HCEC 1CT (cell line): ENCODE measurements at regions not wholly inside any gene's neighbourhood (a gene's known extent, or its start where the extent isn't known, plus 50 kb on each side); places are given as distances from the start of the nearest gene placed in this dataset.
"Not testable (repeated sequence)": the region's sequence is repeated elsewhere in the genome, so short reads cannot be mapped to it uniquely, and the experiment has no call there.

Experiments
- DNase-seq: peaks from one replicate; pipeline ENCODE4 v3.0.0-alpha.2; 2017

DNA sequence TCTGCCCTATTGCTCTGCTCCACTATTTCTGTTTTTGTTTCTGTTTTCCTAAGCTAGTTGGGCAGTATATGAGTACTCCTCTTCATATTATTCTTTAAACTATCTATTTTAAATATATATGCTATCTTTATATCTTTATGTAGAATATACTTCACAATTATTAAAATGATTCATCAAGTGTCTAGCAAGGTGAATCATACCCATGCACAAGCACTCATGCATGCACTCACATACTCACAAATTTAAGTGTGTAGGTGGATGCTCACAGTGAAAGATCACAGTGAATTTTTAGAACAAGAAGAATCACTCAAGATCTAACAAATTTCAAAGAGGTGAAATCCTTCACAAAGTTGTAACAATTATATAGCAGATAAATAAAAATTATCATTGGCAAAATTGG, 435.6 kb upstream of the SLITRK5 start:
- peak; percentile 5 for DNase-seq

DNA sequence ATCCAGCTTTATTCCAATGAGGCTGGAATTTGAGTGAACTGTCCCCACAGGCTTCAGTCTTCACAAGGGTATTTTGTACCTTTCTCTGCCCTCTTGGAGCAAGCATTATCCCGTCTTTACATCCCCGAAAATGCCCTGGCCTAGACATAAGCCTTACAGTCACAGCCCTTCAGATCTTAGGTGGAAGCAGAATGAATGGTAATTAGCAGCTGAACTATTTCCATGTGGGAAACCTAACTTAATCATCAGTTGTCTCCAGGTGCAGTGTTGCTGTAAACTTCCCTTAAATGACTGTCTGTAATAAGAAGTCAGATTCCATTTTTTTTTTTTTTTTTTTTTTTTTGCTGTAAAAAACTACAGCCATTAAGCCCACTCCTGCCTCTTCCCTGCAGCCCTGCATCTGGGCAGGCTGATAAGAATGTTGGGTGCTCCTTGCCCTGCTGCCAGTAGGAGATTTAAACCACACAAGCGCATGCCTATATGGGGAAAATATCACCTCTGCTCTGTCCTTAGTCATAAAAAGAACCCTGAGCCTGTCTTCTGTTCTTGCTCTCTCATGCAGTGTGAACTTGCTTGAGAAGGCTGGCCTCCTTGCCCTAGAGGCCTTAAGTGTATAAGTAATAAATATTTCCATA, 426.8 kb upstream of the SLITRK5 start:
- no peak for DNase-seq

DNA sequence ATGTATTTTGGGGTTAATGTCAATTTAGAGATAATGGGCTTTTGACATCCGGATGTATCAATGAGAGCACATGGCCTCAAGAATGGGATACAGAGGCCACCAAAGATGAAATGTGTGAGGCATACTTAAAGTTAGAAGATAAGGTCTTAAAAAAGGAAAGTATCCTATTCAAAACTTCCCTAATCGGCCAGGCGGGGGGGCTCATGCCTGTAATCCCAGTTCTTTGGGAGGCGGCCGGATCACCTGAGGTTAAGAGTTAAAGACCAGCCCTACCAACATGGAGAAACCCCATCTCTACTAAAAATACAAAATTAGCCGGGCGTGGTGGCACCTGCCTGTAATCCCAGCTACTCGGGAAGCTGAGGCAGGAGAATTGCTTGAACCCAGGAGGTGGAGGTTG, 421.3 kb upstream of the SLITRK5 start:
- not testable (repeated sequence) for DNase-seq

DNA sequence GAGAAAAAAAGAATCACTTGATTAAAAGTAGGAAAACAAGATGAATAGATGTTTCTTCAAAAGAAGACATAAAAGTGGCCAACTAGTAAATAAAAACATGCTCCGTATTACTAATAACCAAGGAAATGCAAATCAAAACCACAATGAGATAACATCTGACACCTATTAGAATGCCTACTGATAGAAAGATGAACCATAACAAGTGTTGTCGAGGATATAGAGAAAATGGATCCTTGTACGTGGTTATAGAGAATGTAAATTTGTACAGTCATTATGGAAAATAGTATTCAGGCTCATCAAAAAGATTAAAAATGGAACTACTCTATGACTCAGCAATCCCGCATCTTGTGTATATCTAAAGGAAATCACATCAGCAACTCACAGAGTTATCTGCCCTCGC, 415.8 kb upstream of the SLITRK5 start:
- DNase-seq = no peak

DNA sequence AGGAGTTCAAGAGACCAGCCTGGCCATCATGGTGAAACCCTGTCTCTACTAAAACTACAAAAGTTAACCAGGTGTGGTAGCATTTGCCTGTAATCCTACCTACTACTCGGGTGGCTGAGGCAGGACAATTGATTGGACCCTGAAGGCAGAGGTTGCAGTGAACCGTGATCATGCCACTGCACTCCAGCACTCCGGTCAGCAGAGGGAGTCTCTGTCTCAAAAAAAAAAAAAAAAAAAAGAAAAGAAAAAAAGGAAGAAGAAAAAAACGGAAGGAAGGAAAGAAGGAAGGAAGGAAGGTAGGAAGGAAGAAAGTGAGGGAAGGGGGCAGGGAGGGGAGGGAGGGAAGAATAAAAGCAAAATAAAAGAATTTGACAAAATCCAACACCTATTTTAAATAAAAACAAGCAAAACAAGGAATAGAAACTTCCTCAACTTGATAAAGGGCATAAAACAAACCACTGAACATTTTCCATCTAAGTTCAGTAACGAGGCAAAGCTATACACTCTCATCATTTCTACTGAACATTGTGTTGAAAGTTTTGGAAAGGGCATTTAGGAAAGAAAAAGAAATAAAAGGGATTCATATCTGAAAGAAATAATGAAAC, 411.6 kb upstream of the SLITRK5 start:
- DNase-seq = peak; percentile 2

DNA sequence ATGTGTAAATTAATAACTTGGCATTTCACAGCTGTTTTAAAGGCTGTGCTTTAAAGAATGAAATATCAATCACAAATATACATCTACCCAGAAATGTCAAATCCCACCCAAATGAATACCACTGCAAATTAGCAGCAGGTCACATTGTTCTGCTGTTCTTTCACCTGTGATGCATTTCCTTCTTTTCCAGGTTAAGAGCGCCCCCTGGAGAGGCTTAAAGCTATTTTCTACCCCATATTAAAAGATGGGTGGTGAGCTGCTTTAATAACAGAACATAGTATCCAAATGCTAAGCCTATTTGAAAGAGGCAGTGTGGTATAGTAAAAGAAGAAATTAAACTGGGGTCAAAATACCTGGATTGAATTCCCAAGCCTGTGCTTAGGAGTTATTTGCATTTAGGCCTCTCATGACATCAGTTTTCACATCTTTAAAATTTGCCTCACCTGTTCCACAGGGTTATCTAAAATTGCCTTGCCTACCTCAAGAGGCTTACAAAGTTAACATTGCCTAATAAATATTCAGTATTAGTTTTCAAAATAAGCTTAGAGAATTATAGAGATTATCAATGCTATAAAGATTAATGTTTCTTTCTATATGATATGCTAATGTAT, 396.9 kb upstream of the SLITRK5 start:
- peak; percentile 34 for DNase-seq

DNA sequence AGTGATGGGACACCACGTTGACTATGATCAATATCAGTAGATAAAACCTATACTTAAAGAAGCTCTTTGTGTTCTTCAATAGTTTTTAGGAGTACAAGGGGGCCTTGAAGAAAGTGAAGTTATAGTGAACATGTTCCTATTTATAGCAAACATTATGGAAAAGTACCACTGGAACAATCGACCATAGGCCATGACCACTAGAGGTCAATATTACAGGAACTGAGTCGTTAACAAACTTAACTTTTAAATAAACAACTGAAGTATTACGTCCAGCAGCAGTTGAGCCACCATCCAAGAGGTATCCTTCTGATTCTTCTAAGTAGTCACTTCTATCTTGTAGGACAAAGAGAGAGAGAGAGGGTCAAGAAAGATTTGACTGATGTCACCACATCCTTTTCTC, 391.0 kb upstream of the SLITRK5 start:
- peak; percentile 5 for DNase-seq

DNA sequence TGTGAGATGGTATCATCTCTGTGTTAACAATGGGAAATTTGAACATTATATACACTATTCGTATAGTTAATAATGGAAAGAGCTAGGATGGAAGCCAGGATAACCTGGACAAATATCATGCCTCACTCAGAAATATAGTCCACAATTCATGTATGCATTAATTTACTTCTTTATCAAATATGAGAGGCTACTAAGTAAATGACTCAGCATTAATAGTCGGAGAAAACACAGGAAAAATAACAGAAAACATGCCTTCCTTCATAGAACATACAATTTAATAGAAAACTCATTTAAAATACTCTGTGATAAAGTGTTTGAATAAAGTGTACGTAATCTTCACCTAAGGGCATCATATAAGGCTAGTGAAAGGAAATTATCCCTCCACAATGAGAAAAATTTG, 383.4 kb upstream of the SLITRK5 start:
- DNase-seq = no peak

DNA sequence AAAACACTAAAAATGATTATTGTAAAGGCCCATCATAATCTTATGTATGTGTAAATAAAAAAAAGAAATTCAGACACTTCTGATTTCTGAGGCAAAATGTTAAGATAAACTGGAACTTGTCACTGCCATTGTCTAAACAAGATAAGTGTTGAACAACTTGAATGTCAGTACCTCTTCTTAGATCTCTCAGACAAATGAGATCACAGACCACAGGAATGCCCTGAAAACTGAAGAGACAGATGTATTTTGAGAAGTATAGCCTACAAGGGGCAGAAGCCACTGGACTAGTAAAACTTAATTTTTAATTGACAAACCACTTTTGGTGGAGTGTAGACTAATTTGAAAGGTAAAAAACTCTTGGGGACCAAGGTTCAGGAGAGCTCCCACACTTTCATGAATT, 375.5 kb upstream of the SLITRK5 start:
- no peak for DNase-seq

DNA sequence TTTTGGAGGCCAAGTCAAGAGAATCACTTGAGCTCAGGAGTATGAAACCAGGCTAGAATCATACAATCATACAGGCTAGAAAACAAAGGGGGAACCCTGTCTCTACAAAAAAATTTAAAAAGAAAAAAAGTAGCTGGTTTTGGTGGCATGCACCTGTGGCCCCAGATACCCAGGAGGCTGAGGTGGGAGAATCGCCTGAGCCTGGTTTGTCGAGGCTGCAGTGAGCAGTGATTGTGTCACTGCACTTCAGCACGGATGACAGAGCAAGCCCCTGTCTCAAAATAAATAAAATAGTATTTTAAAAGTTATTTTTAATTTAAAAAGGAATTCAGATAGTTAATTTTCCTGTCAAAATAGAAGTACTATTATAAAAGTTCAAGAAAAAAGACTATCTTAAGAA, 369.1 kb upstream of the SLITRK5 start:
- DNase-seq = no peak

DNA sequence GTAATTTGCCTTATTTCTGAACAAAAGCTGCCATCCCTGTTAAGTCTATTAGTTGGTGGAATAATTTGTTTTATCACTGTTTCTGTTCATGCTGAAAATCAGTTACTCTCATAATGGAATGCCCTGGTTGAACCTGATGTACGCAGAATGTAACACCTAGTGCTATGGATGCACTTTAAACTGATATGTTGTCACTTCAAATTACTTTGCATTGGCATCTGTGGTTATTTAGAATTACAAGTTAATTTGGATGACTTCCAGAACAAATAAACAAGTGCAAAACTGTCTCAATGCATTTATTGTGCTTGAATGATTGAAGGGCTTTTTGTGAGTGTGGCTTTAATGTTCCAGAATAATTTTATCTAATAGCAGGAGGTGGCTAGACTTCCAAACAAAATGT, 368.2 kb upstream of the SLITRK5 start:
- DNase-seq = no peak

DNA sequence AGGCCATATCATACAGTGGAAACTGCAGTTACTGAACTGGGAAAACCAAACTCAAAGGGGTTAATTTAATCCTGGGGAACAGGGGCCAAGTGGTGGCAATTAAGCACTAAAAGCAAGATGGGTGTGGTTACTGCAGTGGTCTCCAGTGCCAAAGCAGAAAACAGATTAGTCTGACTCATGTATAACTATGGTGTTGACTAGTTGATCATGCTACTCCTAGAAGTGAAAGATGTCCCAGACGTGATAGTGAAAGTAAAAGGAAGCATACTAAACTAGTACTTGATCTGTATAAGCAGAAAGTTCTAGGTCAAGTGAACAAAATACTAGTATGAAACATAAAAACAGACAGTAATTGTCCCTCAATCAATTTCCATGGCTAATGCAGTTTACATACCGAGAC, 360.0 kb upstream of the SLITRK5 start:
- DNase-seq = no peak

DNA sequence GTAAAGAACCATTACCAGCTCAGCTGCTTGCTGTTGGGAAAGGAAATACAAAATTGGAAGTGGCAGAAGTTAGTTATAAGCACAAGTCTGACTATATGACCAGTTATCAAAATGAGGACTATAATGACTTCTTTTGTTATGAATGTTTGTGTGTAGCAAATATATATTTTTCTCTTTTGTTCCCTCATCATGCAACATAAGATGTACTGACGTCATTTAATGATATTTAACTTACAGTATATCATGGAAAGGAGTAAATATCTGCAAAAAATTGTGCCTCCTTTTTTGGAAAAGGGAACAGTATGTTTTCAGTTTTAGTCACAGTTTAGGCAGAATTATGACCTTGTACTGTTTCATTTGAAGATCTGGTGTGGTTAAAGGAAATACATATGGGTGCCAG, 356.3 kb upstream of the SLITRK5 start:
- DNase-seq = no peak

DNA sequence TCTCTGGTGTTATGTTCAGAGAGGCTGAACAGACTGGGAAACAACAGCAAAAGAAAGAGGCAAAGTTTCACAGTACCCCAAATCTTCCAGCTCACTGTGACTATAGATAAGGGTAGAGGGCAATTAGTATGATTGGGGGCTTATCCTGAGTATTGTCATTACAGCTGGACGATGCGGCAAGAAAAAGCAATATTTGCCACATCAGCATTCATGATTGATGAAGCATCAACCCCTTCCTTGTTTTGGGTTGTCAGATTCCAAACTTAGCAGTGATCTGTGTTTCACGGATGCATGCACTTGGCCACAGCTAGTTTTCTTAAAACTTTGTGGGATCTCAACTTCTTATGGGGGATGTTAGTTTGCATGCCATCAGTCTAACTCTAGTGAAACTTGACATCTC, 348.8 kb upstream of the SLITRK5 start:
- DNase-seq = no peak

DNA sequence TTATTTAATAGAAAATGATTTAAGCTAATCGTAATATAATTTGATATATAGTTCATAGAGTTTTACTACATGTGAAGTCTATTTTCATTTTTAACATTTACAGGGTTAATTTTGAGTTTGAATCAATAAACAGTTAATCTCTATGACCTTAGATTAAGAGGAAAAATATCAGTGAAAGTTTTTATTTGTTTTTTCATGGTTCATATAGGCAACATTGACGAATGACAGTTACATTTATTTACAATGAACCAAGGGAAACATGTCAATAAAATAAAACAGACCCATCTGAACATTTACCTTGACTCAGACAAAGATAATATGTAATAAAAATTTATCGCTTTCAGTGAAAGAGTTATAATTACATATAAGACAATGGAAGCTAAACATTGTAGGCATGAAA, 346.6 kb upstream of the SLITRK5 start:
- no peak for DNase-seq

DNA sequence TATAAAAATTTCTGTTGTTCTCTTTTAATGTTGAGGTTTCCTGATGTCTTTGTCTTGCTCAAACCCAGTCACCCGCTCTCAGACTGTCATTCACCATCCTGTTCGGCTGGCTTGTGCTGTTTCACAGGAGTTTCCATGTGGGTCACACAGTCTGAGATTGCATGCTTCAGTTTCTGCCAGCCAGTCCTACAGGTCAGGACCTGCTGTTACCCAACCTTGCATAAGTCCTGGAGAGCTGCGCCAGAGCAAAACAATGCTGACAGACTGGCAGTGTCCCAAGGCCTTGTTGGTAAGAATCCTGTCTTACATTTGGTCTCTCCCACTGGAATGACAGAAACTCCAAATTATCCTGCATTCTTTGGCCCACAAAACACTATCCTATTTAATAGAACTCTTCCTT, 340.0 kb upstream of the SLITRK5 start:
- DNase-seq = no peak

DNA sequence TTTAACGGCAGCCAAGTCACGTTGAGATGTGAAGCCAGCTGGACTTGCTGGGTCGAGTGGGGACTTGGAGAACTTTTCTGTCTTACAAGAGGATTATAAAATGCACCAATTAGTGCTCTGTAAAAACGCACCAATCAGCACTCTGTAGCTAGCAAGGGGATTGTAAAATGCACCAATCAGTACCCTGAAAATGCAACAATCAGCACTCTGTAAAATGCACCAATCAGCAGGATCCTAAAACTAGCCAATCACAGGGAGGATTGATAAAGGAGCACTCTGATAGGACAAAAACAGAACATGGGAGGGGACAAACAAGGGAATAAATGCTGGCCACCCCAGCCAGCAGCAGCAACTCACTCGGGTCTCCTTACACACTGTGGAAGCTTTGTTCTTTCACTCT, 337.6 kb upstream of the SLITRK5 start:
- DNase-seq = no peak

DNA sequence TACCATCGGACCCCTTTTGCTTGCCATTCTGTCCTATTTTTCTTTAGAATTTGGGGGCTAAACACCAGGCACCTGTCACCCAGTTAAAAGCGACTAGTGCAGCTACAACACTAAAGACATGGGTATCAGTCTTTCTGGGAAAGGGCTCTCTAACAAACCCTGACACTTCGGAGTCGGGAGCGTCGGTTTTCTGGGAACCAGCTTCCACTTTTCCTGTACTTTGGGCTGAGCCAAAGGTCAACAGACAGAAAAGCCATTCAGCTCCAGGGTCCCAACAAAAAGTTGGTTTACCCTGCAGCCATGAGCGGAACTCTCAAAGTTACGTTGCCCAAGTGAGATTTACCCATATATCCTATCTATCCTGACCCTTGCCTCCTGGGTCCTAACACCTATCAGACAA, 337.0 kb upstream of the SLITRK5 start:
- DNase-seq = no peak

DNA sequence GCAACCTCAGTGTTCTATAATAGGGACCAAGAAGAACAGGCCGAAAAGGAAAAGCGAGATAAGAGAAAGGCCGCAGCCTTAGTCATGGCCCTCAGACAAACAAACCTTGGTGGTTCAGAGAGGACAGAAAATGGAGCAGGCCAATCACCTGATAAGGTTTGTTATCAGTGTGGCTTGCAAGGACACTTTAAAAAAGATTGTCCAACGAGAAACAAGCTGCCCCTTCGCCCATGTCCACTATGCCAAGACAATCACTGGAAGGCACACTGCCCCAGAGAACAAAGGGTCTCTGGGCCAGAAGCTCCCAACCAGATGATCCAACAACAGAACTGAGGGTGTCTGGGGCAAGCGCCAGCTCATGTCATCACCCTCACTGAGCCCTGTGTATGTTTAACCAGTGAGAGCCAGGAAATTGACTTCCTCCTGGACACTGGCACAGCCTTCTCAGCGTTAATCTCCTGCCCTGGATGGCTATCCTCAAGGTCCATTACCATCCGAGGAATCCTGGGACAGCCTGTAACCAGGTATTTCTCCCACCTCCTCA, 334.8 kb upstream of the SLITRK5 start:
- not testable (repeated sequence) for DNase-seq

DNA sequence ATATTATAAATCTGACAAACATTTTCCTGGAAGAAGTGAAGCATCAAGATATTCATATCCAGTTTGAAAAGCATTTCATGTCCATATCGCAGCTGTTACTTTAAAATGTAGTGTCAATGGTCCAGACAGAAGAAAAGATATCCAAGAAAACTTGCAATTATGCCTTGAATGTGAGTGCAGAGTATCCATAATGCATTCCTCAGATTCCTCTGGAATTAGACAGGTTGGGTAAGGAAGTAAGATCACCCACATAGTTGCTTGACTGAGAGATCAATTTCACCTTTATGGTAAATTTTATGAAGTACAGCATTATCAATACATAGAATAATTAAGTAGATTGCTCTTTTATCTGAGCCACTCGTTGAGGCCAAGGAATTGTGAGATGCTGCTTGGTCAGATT, 327.0 kb upstream of the SLITRK5 start:
- DNase-seq = no peak

DNA sequence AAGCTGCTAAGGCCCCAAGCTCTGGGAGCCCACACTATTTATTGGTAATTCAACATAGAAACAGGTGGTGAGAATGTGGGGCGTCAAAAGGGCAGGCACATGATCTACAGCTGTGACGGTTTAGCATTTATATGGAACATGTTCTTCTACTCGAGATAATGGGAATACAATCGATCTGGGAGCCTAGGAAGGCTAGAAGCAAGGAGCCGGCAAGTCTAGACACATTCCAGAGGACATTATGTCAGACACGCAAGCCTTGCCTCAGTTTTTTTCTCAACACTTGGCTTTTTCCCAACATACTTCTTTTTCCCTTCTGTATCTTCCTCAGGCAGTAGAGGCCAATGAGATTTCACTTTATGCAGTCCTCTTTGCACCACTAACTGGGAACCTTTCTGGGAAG, 315.7 kb upstream of the SLITRK5 start:
- DNase-seq = no peak

DNA sequence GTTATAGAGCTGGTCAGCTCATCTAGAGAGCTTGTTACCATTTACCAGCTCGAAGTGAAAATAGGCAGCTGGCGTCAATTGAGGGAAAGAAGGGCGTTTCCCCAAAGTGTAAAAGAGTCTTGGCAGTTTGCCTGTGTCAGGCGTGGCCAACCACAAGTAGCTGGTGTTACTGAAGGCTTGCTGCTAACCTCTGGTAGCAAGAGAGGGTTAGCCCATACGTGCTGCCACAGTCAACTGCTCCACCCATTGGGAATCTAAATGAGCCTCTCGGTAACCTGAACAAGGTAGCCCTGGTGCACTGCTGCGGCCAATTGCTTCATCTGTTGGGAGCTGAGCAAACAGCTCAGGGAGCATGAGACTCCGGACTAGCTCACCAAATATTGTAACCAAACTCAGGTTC, 314.9 kb upstream of the SLITRK5 start:
- no peak for DNase-seq

DNA sequence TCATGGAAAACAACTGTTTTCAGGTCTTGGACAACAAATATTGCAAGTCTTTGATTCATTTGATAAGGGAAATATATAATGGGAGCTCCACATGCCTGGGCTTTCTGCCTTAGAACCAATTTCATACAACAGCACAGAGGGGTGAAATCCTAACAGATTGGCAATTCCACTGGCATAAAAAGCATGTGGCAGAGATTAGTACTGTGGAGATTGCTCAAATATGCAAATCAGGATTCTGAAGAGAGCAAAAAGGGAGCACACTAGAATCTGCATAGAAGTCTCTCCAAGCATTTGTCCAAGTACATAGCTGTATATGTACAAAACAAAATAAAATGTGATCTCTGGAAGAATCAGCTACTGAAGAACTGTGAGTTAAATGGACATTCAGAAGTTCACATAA, 312.9 kb upstream of the SLITRK5 start:
- DNase-seq = no peak

DNA sequence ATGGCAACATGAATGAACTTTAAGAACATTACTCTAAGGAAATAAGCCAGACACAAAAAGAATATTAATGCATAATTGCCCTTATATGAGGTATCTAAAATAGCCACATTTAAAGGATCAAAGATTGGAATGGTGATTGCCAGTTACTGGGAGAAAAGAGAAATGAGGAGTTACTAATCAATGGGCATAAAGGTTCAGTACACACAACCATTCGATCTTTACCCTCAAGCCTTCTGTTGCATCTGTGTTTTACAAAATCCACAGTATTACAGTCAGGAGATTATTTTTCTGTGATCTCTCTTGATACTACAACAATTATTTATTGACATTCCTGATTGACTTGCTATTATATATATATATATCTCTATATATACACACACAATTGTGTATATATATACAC, 310.0 kb upstream of the SLITRK5 start:
- DNase-seq = no peak

DNA sequence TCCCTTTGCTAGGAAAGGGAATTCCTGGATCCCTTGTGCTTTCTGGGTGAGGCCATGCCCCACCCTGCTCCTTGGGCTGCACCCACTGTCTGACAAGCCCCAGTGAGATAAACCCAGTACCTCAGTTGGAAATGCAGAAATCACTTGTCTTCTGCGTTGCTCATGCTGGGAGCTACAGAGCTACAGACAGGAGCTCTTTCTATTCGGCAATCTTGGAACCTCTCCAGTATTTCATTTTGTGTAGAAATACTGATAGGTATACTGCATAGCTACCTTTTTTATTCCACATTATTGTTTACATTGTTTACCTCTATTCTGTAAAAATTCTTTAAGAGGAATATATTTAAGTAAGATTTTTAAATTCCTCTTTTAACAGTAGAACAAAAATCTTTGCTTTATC, 302.5 kb upstream of the SLITRK5 start:
- no peak for DNase-seq
